ENCODE measurements at regions not wholly inside any gene's neighbourhood (a gene's known extent, or its start where the extent isn't known, plus 50 kb on each side); places are given as distances from the start of the nearest gene placed in this dataset.
A peak's percentile ranks its signal among the peaks of the same experiment; 100 is the strongest.

GRCh38 chr2:181397331-181397730 is 59.9 kb upstream of the ITGA4 start:
- POLR2A ChIA-PET, result no interaction called here

GRCh38 chr2:181398000-181398399 is 59.2 kb upstream of the ITGA4 start:
- no peaks in the 10 kb centered on the region for H3K9me3 Mint-ChIP-seq
- H3K4me3 Mint-ChIP-seq, result no peak overlapping the region
- H3K27ac Mint-ChIP-seq, result no peak overlapping the region
- ChIA-PET CTCF (no interaction called here), POLR2A (interaction anchor here (0.6 kb wide), 2 partner anchors 8 to 20 kb away, joined by 4 to 5 read pairs; no protein-coding TSS in a partner anchor)
- H3K27me3 Mint-ChIP-seq, result no peaks in the 10 kb centered on the region
- ATAC-seq (ENCODE audit: low read depth) (no peak), DNase-seq (no peak)
- H3K36me3 Mint-ChIP-seq (ENCODE audit: low read depth), result no peaks in the 10 kb centered on the region
- H3K4me1 Mint-ChIP-seq, result peaks cover 33% of the 10 kb centered on the region
- TF ChIP-seq CTCF (IDR thresholded peaks at IDR 0.05), result no peak
- intact Hi-C loops (cut with micrococcal nuclease), result loop anchor here (2.0 kb wide), 1 partner anchor 33 kb away; no protein-coding TSS in a partner anchor

More at GRCh38 chr2:181397331-181397730, 59.9 kb upstream of the ITGA4 start:
- ATAC-seq (ENCODE audit: low read depth) (no peak), DNase-seq (no peak)
- Mint-ChIP-seq H3K27ac (no peak overlapping the region), H3K4me3 (no peak overlapping the region), H3K4me1 (peaks cover 32% of the 10 kb centered on the region), H3K36me3 (ENCODE audit: low read depth) (no peaks in the 10 kb centered on the region), H3K27me3 (no peaks in the 10 kb centered on the region), H3K9me3 (no peaks in the 10 kb centered on the region)
- intact Hi-C loops (cut with micrococcal nuclease), result loop anchor here (2.0 kb wide), 1 partner anchor 33 kb away; no protein-coding TSS in a partner anchor
- CTCF ChIA-PET, result no interaction called here
- TF ChIP-seq CTCF (IDR thresholded peaks at IDR 0.05), result no peak

GRCh38 chr2:181399027-181399426 is 58.2 kb upstream of the ITGA4 start:
- TF ChIP-seq CTCF (IDR thresholded peaks at IDR 0.05), result no peak
- ChIA-PET POLR2A (interaction anchor here (0.7 kb wide), 1 partner anchor 80 kb away, joined by 4 read pairs; no protein-coding TSS in a partner anchor), CTCF (no interaction called here)
- Mint-ChIP-seq H3K4me1 (peaks cover 27% of the 10 kb centered on the region), H3K4me3 (no peak overlapping the region), H3K27ac (no peak overlapping the region), H3K27me3 (no peaks in the 10 kb centered on the region), H3K36me3 (ENCODE audit: low read depth) (no peaks in the 10 kb centered on the region), H3K9me3 (no peaks in the 10 kb centered on the region)
- intact Hi-C loops (cut with micrococcal nuclease), result no loop called here
- DNase-seq (no peak), ATAC-seq (ENCODE audit: low read depth) (no peak)

- POLR2A ChIA-PET, result no interaction called here
- Mint-ChIP-seq H3K27ac (no peak overlapping the region), H3K27me3 (no peaks in the 10 kb centered on the region), H3K4me1 (peaks cover 56% of the 10 kb centered on the region), H3K9me3 (no peaks in the 10 kb centered on the region), H3K36me3 (ENCODE audit: low read depth) (no peaks in the 10 kb centered on the region), H3K4me3 (peak overlapping the region; percentile 3)
- intact Hi-C loops (cut with micrococcal nuclease), result no loop called here
- CTCF ChIA-PET, result no interaction called here
- no peak for DNase-seq
- no peak for TF ChIP-seq CTCF (IDR thresholded peaks at IDR 0.05)
- peak; percentile 45 for ATAC-seq (ENCODE audit: low read depth)
Measured at GRCh38 chr2:181404472-181404871, 52.7 kb upstream of the ITGA4 start.

- DNase-seq (no peak), ATAC-seq (ENCODE audit: low read depth) (no peak)
- Mint-ChIP-seq H3K27me3 (no peaks in the 10 kb centered on the region), H3K9me3 (no peaks in the 10 kb centered on the region), H3K4me1 (peaks cover 81% of the 10 kb centered on the region), H3K27ac (no peak overlapping the region), H3K36me3 (ENCODE audit: low read depth) (no peaks in the 10 kb centered on the region), H3K4me3 (no peak overlapping the region)
- TF ChIP-seq CTCF (IDR thresholded peaks at IDR 0.05), result no peak
- intact Hi-C loops (cut with micrococcal nuclease), result no loop called here
- CTCF ChIA-PET, result interaction anchor here (1.0 to 1.8 kb wide), 3 partner anchors 10 to 103 kb away, joined by 3 to 4 read pairs (median 3); no protein-coding TSS in a partner anchor
- POLR2A ChIA-PET, result interaction anchor here (1.2 kb wide), 2 partner anchors 9 to 11 kb away, joined by 3 read pairs; no protein-coding TSS in a partner anchor
Measured at GRCh38 chr2:181407171-181407570, 50.0 kb upstream of the ITGA4 start.
